Gastrocnemius medialis (tissue), 4 donors: ENCODE measurements at regions not wholly inside any gene's neighbourhood (a gene's known extent, or its start where the extent isn't known, plus 50 kb on each side); places are given as distances from the start of the nearest gene placed in this dataset.

Source experiments
- CTCF ChIP-seq, 5 experiments: fragments of 450-650 bp in 3 of 5; fragments of 200-600 bp in 2 of 5; sonication (generic) in 2 of 5; IDR thresholded peaks in 4 of 5; conservative IDR thresholded peaks in 1 of 5; 1 replicate in 4 of 5; 2 replicates in 1 of 5; pipeline ENCODE4 v1.5.1; 2016 to 2019; ENCODE audit warnings: antibody characterized with exemption in 5 of 5, mild to moderate bottlenecking in 3 of 5, moderate library complexity in 3 of 5
- POLR2A ChIP-seq, 2 donors: fragments of 450-650 bp; IDR thresholded peaks; one replicate each; pipeline ENCODE4 v1.6.1; 2017; ENCODE audit warnings: antibody characterized with exemption in 2 of 2, mild to moderate bottlenecking in 2 of 2, moderate library complexity in 2 of 2

- TF ChIP-seq POLR2A (IDR thresholded peaks at IDR 0.05) (no peak), CTCF (IDR thresholded peaks at IDR 0.05 in 4 of 5, conservative IDR thresholded peaks at IDR 0.05 in 1 of 5) (no peak)
These were observed 737.1 kb downstream of the DHX35 start for GRCh38 chr20:39699166-39699725.
